HG03575 (cell line): ENCODE measurements at regions not wholly inside any gene's neighbourhood (a gene's known extent, or its start where the extent isn't known, plus 50 kb on each side); places are given as distances from the start of the nearest gene placed in this dataset.
"Not testable (repeated sequence)": the region's sequence is repeated elsewhere in the genome, so short reads cannot be mapped to it uniquely, and the experiment has no call there.

ENCODE experiments used
- ATAC-seq: cut with Tn5 transposase; IDR thresholded peaks from one replicate; pipeline ENCODE4 v1.9.1; 2021; ENCODE audit not compliant: unreplicated experiment, insufficient number of reproducible peaks, low FRiP score; ENCODE audit errors: extremely low read depth

DNA sequence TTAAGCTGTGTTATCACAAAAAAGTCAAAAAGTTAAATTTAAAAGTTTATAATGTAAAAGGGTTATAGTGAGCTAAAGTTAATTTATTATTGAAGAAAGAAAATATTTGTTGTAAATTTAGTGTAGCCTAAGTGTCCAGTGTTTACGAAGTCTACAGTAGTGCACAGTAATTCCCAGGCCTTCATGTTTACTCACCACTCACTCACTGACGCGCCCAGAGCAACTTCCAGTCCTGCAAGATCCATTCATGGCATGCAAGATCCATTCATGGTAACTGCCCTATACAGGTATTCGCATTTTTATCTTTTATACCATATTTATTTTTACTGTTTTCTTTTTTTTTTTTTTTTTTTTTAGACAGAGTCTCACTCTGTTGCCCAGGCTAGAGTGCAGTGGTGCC is 69.5 kb downstream of the TPRA1 start:
- ATAC-seq, result no peak

DNA sequence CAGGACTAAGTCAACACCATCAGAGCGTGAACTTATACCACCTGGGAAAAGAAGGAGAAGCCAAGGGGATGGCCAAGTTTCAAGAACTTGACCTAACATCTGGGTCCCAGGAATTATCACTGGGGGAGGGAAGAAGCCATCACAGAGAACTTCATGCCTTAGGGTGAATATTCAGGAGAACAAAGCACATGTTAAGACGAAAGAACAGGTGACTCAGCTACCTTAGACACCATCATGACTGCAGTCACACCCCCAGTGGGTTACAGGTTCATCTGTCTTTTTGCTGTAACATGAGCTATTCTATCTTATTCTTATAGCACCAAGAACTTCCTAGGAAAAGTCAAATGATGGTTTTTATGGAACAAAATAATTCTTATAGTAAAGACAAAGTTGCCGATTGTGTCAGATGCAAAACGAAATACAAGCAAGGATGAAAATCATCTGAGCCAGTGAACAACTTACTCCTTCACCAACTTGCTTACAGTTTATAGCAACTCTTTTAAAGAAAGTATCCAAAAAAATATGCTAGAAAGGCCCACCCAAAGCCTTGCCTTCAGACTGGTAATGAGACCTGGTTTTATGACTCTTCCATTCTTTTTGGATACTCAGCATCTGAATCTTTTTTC is 72.0 kb downstream of the TPRA1 start:
- no peak for ATAC-seq

DNA sequence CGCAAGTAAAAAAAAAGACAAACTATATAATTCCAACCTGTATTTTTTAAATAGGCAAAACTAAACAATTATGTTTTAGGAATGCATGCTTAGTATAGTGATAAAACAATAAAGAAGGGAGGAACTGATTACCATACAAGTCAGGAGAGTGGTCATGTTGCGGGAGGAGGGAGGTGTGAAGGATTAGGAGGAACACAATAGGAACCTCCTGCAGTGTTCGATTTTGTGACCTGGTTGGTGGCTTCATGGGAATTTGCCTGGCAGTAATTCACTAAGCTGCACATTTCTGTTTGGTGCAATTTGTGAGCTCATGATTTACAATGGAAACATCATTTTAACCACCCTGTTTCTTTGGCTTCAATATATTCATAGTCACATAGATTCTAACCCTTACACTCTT is 78.3 kb downstream of the TPRA1 start:
- ATAC-seq, result no peak

DNA sequence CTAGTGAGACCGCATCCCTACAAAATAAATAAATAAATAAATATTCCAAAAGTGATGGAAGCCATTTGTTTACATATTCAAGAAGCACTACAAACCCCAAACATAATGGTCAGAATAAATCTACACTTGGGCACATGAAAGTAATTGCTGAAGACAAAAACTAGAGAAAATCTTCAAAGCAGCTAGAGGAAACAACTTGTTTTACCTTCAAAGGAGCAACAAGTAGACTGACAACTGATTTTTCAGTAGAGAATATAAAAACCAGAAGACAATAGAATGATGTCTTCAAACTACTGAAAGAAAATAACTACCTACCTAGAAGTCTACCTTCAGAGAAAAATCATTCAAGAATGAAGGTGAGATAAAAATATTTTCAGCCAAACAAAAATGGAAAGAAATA is 89.4 kb downstream of the TPRA1 start:
- no peak for ATAC-seq

DNA sequence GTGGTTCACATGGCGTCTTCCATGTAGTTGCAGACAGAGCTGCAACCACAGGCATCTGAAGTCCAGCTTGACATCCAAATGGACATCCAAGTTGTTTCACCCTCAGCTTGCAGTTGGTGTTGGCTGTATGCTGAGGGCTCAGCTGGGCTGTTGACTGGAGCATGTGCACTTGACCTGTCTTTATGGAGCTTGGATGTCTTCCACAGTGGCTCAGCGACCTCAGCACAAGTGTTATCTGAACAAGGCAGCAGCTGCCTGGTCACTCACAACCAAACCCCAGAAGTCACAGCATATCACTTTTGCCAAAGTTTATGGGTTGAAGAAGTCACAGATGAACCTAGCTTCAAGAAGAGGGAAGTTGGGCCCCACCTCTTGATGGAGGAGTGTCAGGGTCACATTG is 92.9 kb downstream of the TPRA1 start:
- ATAC-seq, result no peak

DNA sequence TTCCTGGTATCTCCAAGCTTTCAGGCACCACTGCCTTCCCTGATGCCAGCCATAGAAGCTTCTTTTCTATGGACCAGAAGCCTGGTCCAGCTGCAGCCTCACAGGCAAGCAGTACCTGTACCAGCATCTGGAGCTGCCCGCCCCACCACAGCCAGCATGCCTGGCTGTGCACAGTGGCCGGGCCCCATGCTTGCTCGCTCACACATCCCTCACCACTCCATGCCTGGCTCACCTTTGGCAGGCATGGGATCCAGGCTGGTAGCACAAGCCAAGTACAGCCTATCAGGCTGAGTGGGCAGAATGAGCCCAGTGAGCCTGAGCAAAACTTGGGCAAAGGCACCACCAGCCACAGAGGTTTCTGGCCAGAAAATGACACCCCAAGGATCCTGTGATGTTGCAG is 93.4 kb downstream of the TPRA1 start:
- no peak for ATAC-seq

DNA sequence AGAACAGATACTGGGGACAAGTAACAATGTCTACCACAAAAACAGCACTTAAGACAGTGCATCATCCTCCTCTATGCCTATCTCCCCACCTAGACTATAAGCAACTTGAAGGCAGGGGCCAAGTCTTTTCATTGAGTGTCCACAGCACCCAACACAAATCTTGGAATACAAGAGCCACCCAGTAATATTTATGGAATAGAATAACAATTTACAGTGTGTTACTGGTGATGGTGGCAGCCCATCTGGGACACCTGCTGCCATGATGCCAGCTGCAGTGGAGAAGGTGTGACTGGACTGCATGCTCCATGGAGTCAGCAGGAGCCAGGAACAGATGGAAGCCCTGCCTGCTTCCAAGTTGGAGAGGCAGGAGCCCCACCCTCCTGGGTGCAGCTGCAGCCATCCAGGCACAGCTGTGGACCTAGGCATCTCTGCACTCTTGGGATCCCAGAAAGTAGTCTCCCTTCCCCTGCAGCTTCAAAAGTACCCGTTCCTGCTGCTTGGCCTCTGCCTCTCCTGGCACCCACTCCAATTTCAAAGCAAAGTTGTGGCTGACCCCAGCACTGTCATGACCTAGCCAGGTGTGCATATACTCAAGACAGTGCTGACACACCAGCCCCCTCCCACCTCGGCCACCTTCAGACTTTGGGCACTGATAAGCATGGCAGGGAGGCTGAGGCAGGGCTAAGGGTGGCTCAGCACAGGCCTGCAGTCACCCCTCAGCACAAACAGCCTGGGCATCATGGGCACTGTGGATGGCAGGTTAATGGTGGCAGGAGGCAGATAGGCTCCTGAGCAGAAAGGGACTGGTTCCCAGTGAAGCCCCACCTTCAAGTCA is 94.5 kb downstream of the TPRA1 start:
- ATAC-seq, result no peak

DNA sequence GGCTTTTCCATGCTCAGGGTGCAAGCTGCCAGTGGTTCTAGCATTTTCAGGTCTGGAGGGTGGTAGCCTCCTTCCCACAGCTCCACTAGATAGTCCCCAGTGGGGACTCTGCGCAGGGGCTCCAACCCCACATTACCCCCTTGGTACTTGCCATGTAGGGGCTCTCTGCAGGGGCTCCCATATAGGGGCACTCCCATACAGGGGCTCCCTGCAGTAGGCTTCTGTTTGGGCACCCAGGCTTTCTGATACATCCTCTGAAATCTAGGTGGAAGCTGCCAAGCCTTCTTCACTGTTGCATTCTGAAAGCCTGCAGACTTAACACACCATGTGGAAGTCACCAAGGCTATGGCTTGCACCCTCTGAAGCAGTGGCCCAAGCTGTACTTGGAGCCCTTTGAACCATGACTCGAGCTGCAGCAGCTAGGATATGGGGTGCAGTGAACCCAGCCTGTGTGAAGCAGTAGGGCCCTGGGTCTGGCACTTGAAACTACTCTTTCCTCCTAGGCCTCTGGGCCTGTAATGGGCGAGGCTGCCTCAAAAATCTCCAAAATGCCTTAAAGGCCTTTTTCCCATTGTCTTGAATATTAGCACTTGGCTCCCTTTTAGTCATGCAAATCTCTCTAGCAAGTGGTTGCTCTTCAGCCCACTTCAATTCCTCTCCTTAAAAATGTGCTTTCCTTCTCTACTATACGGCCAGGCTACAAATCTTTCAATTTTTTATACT is 96.4 kb downstream of the TPRA1 start:
- no peak for ATAC-seq

DNA sequence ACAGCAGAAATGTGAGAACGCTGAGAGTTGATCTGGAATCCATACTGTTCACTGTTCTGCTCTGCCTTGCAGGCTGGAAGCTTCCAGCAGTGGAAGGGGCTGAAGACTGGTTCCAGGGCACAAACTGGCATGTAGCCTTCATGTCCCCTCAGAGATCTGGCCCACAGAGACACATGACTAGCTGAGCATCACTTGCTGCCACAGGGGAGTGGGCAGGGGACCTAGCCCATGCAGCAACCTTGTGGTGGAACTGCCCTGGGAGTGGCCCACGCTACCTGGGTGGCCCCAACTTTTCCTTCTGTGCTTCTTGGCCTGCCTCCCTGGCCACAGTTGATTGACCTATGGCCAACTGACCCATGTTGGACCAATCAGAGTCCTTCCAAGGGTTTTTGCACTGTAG is 98.1 kb downstream of the TPRA1 start:
- ATAC-seq, result no peak

DNA sequence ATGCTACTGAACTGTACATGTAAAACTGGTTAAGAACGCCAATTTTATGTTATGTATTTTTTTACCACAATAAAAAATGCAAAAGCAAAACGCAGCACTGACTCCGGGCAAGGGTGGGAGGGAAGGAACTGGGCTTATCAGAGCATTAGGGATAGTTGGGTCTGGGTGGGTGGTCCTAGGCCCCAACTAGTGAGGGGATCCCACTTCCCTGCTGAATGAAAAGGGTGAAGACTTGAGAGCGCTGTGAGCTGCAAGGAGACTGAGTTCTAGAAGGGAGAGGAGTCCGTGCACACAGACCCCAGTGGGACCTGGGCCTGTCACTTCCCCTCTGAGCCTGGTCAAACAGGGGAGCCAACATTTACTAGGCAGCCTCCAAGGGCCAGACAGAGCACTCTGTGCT is 98.6 kb downstream of the TPRA1 start:
- no peak for ATAC-seq

DNA sequence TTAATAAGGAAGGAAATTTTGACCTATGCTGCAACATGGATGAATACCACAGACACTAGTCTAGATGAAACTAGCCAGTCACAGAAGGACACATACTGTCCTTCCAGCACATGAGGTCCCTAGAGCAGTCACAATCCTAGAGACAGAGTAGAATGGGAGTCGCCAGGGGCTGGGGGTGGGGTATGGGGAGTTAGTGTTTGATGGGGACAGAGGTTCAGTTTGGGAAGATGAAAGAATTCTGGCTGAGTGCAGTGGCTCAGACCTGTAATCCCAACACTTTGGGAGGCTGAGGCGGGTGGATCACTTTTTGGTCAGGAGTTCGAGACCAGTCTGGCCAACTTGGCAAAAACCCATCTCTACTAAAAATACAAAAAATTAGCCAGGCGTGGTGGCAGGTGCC is 99.2 kb downstream of the TPRA1 start:
- ATAC-seq, result no peak

DNA sequence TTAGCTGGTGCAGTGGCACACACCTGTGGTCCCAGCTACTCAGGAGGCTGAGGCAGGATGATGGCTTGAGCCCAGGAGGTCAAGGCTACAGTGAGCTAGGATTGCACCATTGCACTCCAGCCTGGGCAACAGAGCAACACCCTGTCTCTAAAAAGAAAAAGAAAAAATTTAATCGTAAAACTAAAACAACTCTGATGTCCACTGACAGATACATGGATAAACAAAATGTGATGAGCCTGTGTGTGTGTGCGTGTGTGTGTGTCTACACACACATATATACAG is 99.6 kb downstream of the TPRA1 start:
- ATAC-seq, result not testable (repeated sequence)

DNA sequence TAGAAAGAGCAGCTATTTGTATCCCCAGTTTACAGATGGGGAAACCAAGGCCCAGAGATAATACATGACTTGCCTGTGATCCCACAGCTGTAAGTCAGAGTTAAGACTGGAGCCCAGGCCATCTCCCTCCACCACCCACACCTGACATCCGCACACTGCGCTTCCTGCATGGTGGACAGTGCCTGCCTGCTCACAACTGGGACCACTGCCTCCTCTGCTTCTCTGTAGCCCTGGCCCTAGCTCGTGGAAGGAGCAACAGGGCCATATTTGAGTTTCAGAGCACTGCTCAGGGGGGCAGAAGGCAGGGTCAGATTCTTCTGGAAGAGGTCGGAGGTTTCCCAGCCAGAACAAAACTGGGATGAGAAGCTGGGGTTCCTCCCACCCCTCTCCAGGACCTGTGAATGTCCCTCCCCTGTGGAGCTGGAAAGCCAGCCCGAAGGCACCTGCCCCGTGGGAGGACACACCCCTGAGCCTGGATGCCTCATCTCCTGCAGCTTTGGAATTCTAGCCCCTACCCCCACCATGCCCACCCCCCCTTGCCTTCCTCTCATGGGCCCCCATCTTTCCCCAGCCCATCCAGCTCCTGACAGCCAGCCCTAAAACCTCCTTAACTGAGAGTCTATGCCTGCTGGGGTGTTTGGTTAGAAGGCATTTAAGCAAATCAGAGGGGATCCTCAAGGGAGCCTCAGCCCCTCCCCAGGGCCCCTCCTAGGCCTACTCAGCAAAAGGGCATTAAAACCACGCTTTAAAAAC is 100.1 kb downstream of the TPRA1 start:
- ATAC-seq, result no peak

DNA sequence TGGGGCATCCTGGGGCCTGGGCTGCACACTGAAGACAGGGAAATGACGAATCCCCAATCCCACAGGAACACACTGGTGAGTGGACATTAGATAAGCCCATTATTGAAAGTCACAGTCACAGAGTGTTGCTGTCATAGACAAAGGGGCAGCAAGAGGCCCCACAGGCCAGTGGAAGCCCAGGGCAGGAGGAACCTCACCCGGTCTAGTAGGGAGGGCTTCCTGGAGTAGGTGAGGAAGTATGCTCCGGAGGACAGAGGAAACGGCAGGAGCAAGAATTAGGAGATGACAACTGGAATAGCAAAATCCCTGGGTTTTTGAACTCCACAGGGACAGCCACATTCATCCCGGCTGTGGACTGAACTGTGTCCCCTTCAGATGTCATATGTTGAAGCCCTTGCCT is 101.2 kb downstream of the TPRA1 start:
- no peak for ATAC-seq

DNA sequence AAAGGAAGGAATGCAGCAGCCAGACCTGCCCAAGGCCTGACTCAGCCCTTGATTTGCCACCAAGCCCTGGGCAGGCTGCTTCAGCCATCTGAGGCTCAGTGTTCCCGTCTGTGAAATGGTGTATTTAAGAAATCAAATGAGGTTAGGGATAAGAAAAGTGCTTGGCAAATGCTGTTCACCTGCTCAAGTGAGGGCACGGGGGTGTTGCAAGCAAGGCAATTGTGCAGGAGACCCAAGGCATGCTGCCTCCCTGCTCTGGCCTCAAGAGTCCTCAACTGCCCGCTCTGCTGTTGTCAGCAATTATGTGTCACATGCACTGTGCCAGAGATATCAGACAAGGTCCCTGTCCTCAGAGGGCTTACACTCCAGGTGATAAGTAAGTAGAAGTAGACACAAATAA is 101.8 kb downstream of the TPRA1 start:
- no peak for ATAC-seq

DNA sequence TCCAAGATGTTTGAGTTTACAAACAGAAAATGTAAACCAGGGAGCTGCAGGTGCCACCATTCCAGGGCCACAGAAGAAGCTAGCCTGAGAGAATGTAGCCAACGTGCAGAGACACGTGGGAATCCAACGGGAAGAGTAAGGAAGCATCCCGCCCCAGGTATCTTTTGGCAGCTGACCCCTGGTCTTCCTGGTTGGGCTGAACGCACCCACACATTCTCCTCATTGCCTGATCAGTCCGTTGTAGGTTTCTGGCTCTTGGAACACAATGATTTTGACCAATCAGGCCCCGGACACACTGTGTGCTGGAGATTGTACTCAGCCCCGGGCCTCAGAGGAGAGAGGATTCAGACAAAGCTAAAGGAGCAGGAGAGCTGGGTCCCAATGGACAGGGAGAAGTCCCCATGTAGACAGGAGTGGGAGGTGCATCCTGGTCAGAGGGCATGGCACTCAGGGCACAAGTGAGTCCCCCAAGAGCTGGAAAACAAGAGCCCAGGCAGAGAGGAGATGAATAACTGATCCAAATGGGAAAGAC is 102.3 kb downstream of the TPRA1 start:
- no peak for ATAC-seq

DNA sequence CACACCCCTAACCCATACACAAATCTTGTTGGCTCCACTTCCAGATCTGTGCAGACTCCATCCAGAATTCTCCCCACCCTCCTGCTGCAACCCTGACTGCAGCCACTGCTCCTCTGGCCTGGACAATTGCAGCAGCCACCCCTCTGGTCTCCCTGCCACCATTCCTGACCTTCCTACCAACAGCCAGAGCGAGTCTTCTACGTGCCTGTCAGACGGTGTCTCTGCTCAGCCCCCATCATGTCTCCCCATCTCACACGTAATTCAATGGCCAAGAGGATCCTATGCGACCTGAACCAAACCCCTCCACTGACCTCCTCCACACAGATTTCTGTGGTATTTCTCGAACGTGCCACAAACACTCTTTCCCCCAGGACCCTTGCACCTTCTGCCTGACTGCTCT is 103.3 kb downstream of the TPRA1 start:
- ATAC-seq, result no peak

DNA sequence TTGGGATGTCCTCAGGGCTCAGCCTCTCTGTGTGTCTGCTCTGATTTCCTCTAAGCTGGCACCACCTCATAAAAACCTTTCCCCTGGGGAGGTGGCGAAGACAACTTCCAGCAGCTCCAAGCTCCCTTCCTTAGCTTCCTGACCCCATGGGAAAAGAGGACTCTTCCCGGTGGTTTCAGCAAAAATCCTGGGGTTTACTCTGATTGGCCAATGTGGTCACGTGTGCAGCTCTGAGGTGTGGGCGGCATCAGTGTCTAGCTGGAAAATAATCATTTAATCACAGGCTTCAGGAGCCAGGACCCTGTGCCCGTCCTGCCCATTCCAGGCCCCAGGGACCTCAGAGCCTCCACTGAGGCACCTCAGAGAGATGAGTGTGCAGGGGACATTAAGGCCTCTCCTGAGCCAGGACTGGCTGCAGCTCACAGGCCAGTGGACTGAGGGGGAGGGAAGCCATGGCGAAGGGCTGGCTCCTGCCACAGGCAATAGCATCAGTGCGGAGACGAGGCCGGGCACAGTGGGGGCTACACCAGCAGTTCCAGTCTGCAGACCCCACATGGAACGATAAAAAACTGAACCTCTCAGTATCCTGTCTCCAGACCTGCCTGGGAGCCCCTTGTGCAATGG is 104.1 kb downstream of the TPRA1 start:
- ATAC-seq, result no peak
